ENCODE measurements at regions not wholly inside any gene's neighbourhood (a gene's known extent, or its start where the extent isn't known, plus 50 kb on each side); places are given as distances from the start of the nearest gene placed in this dataset.
"Not testable (repeated sequence)": the region's sequence is repeated elsewhere in the genome, so short reads cannot be mapped to it uniquely, and the experiment has no call there.

- no peak for DNase-seq
Measured at GRCh38 chr16:8107296-8107695, 483.0 kb downstream of the TMEM114 start.

- DNase-seq = no peak
Measured at GRCh38 chr16:8103649-8104289, 486.5 kb downstream of the TMEM114 start.

GRCh38 chr16:8099586-8099985 is 490.7 kb downstream of the TMEM114 start:
- DNase-seq = no peak

- no peak for DNase-seq
Measured at GRCh38 chr16:8098947-8099512, 491.3 kb downstream of the TMEM114 start.

- DNase-seq = no peak
Measured at GRCh38 chr16:8096211-8096610, 494.1 kb downstream of the TMEM114 start.

GRCh38 chr16:8094696-8095095 is 495.6 kb downstream of the TMEM114 start:
- DNase-seq = no peak

GRCh38 chr16:8088820-8089338 is 501.4 kb downstream of the TMEM114 start:
- DNase-seq = no peak

- DNase-seq = no peak
Measured at GRCh38 chr16:8087597-8088289, 502.6 kb downstream of the TMEM114 start.

GRCh38 chr16:8087146-8087545 is 503.2 kb downstream of the TMEM114 start:
- no peak for DNase-seq

GRCh38 chr16:8084882-8085281 is 505.4 kb downstream of the TMEM114 start:
- no peak for DNase-seq

GRCh38 chr16:8084302-8084701 is 506.0 kb downstream of the TMEM114 start:
- DNase-seq = no peak

- no peak for DNase-seq
Measured at GRCh38 chr16:8083560-8083959, 506.8 kb downstream of the TMEM114 start.

GRCh38 chr16:8080817-8081216 is 509.5 kb downstream of the TMEM114 start:
- no peak for DNase-seq

- no peak for DNase-seq
Measured at GRCh38 chr16:8075271-8075670, 515.0 kb downstream of the TMEM114 start.

- no peak for DNase-seq
Measured at GRCh38 chr16:8070506-8070905, 519.8 kb downstream of the TMEM114 start.

GRCh38 chr16:8068225-8068624 is 522.1 kb downstream of the TMEM114 start:
- DNase-seq = not testable (repeated sequence)

GRCh38 chr16:8063159-8063558 is 527.2 kb downstream of the TMEM114 start:
- no peak for DNase-seq

GRCh38 chr16:8062677-8063076 is 527.6 kb downstream of the TMEM114 start:
- no peak for DNase-seq

- no peak for DNase-seq
Measured at GRCh38 chr16:8055761-8056160, 534.5 kb downstream of the TMEM114 start.

GRCh38 chr16:8053437-8053836 is 536.9 kb downstream of the TMEM114 start:
- no peak for DNase-seq

GRCh38 chr16:8048433-8048832 is 541.9 kb downstream of the TMEM114 start:
- no peak for DNase-seq

- no peak for DNase-seq
Measured at GRCh38 chr16:8047736-8048135, 542.6 kb downstream of the TMEM114 start.

- no peak for DNase-seq
Measured at GRCh38 chr16:8044796-8045195, 545.5 kb downstream of the TMEM114 start.

GRCh38 chr16:8032406-8032805 is 557.9 kb downstream of the TMEM114 start:
- DNase-seq = peak; percentile 52
